ENCODE measurements at regions not wholly inside any gene's neighbourhood (a gene's known extent, or its start where the extent isn't known, plus 50 kb on each side); places are given as distances from the start of the nearest gene placed in this dataset.

DNA sequence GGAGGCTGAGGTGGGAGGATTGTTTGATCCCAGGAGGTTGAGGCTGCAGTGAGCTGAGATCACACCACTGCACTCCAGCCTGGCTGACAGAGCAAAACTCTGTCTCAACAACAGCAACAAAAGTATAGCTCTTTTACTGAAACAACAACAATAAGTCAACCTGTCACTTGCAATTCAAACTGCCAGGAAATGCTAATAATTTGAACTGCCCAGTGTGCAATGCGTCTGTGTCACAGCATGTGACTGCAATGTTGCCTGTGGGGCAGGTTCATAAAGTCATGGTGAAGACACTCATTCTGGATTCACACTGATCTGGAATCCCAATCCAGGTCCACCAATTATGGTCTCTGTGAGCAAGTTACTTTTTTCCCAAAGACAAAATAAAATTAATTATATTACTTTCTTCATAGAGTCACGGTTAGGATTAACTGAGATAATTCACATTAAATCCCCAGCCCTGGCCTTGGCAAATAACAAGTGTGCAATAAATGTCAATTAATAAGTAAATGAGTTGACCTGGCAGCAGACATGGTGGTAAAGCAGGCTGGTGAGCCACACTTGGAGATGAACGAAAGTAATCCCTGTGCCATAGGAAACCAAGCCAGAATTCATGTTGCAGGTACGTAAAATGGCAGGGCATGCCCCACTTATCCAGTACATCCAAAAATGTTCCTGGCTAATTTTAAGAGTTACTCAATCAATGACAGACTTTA lies 89.1 kb upstream of the CPSF6 start:
- TF ChIP-seq POLR2A (IDR thresholded peaks at IDR 0.05; ENCODE audit: low read length), result no peak
- no peak for TF ChIP-seq GATA1 (IDR thresholded peaks at IDR 0.05; ENCODE audit: low read depth, low read length)
